Stimulated activated CD8-positive, alpha-beta memory T cell treated with anti-CD3 and anti-CD28 coated beads, Interleukin-12 subunit alpha, Interleukin-12 subunit beta, amount 100 ng/mL, for 24 hours (primary cell): ENCODE measurements at regions not wholly inside any gene's neighbourhood (a gene's known extent, or its start where the extent isn't known, plus 50 kb on each side); places are given as distances from the start of the nearest gene placed in this dataset.
"Not testable (repeated sequence)": the region's sequence is repeated elsewhere in the genome, so short reads cannot be mapped to it uniquely, and the experiment has no call there.

Source experiments
- DNase-seq: peaks from one replicate; pipeline ENCODE4 v3.0.0-alpha.2; 2020; ENCODE audit errors: extremely low read depth

DNA sequence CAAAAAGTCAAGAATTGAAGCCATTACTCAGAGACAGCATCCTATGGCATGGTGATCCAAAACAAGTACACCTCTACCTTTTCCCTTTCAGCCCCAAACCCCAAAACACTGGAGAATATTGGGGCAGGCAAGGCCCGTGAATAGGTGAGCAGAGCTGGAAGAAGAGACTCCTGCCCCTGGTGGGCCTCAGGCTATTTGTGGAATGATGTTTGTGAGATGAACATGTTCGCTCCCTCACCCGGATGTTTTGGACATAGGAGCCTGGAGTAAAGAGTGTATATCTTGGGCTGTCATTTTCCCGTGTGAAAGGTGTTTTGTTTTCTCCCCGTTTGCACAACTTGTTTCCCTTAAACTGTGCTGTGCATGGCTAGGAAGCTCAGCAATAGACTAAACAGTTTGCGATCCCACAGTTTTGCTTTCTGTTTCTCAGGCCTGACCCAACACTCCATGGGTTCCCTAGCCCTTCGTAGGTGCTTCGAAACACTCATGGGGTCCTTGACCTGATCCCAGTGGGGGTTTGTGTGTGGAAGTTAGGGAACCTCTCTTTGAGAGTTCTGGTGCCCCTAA, 136.5 kb upstream of the TNP1 start:
- no peak for DNase-seq

DNA sequence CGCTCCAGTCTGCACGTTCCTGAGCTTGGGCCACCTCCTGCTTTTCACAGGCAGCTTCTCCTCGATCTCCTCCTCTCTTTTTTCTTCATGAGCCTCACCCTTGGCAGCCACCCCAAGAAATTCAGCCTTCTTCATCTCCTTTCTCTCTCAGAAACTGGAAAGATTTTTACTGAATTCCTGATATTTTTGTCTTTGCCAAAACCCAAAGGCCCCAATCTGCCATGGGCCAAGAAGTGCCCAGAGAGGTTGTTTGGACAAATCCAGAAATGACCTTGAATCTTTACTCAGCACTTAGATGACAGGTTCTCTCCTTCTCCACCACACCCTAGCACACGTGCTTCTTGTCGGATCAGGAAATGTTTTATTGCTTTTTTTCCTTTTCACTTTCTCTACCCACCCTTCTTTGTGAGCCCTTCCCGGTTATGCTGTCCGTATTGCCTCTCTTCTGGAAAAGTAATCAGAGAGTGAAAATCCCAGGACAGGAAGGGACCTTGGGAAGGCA, 134.5 kb upstream of the TNP1 start:
- no peak for DNase-seq

DNA sequence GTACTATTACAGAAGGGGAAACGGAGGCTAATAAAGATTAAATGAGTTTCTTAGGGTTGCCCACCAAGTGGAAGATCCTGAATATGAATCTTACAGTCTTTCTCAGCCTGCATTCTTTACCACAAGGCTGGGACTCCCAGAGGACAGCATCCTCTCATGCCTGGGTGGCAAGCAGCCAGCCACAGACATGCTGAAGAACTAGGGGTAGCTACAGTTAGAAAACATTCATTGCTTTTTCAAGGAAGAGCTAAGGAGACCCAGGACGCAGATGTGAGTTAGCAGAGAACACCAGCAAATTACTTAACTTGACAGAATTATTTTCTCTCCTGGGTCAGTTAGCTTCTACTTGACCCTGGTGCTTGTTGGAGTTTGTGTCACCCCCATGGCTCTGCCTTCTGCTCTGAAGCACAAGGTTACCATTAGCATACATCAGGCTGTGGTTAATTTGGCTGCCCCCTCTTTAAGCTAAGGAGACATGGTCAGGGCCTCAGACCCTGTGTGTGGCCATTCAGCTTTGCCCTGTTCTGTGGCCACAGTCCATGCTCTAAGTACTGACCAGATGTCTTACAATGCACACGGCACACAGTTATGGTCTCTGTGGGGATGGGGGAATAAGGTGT, 132.3 kb upstream of the TNP1 start:
- DNase-seq: no peak

DNA sequence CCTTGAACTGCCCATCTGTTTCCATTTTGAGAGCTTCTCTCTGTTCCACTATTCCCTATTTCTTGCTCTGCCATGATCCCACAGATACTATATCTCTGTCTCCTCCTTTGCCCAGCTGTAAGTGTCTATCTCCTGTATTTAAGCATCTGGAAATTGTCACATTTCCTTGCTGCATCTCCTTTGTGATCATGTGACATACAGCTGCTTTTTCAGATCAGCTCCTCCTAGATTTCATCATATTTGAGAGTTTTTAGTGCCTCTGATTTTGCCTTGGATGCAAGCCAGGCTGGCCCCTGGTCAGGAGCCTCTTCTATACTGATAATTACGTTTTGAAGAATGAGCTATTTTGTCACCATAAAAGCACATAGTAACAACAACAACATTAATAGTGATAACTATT, 131.7 kb upstream of the TNP1 start:
- DNase-seq: no peak

DNA sequence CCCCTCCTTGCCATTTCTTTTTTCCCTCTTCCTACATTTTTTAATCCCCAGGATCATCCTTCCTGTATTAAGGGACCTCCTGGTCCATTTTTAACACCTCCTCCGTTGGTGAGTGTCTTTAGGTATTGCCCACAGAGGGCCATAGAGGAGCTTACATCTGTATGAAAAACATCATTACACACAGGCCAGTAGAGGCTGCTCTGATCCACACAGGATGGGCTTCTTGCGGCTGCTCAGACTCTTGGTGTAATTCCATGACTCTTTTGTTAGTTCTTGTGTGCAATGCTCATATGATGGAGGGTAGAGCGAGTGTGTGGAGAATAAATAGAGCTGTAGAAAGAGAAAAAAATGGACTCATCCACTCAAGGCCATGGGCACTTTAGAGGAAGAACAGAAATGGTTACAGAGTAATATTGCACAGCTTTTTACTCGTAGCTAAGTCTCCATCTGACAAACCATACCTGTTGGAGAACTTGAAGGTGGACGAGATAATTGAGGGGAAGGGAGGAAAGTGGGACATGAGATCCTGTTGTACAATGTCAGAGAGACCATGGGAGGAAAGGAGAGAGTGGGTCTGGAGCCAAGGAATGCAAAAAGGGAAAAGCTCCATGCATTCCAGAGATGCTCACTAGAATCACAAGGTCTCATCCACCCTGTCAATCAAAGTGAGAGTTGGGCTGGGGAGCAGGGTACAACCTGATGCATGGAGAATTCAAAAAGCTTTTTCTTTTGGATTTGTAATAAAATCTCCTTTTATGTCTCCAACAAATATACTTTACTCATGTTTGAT, 129.7 kb upstream of the TNP1 start:
- no peak for DNase-seq

DNA sequence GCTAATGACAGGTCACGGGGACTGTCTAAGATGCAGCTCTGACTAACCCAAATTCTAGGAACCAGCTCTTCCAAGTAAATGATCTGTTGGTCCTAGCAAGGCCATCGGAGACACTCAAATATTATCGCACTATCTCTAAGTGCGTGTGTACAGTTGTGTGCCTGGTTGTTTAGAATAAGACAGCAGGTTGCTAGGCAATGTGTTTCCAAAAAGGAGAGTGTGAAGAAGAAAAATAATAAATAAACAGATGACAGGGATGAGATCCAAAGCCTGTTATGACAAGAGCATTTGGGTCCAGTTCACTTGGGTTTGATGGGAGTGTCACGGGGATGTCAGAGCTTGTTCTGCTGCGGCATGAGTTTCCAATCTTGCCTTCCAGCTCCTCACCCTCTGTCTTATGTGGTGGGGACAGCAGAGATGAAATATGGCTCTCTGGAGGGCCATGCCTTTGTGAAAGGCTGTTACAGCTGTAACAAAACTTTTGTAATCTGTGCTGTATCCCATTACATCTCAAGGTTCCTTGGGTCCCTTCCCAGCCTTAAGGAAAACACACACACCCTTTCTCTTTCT, 127.5 kb upstream of the TNP1 start:
- DNase-seq: no peak

DNA sequence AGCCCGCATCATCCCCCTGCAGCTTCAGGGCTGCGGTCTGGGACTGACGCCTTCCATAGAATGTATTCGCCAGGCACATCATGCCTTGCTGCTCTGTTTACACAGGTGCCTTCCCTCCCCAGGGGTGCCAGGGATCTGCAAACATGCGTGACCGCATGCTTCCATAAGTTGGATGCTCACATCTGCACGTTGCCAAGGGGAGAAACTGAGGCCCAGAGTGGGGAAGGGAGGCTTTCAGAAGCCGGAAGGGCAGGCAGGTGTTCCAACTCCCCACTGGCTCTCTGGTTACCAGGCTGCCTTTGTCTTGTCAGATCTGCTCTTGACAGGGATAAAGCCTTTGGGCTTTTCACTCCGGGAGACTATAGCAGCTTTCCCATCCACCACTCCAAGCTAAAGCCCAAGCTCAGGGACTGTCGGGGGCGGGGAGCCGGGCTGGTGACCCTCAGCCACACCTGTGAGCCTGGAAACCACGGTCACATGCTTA, 125.8 kb upstream of the TNP1 start:
- DNase-seq: no peak

DNA sequence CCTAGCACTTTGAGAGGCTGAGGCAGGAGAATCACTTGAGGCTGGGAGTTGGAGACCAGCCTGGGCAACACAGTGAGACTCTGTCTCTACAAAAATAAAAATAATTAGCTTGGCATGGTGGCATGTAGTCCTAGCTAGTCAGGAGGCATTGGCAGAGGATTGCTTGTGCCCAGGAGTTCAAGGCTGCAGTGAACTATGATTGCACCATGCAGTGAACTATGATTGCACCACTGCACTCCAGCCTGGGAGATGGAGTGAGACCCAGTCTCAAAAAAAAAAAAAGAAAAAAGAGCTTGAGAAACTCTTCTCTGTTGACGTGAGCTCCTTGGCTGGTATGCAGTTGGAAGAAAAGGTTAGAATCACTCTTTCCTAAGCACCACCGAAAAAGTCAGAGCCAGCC, 125.1 kb upstream of the TNP1 start:
- DNase-seq: no peak

DNA sequence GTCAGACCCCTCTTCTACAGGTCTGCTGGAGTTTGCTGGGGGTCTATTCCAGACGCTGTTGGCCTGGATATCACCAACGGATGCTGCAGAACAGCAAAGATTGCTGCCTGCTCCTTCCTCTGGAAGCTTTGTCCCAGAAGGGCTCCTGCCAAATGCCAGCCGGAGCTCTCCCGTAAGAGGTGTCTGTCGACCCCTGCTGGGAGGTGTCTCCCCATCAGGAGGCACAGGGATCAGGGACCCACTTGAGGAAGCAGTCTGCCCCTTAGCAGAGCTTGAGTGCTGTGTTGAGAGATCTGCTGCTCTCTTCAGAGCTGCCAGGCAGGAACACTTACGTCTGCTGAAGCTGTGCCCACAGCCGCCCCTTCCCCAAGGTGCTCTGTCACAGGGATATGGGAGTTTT, 122.1 kb upstream of the TNP1 start:
- not testable (repeated sequence) for DNase-seq

DNA sequence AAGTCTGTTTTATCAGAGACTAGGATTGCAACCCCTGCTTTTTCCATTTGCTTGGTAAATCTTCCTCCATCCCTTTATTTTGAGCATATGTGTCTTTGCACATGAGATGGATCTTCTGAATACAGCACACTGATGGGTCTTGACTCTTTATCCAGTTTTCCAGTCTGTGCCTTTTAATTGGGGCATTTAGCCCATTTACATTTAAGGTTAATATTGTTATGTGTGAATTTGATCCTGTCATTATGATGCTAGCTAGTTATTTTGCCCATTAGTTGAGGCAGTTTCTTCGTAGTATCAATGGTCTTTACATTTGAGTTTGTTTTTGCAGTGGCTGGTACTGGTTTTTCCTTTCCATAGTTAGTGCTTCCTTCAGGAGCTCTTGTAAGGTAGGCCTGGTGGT, 120.6 kb upstream of the TNP1 start:
- DNase-seq: not testable (repeated sequence)

DNA sequence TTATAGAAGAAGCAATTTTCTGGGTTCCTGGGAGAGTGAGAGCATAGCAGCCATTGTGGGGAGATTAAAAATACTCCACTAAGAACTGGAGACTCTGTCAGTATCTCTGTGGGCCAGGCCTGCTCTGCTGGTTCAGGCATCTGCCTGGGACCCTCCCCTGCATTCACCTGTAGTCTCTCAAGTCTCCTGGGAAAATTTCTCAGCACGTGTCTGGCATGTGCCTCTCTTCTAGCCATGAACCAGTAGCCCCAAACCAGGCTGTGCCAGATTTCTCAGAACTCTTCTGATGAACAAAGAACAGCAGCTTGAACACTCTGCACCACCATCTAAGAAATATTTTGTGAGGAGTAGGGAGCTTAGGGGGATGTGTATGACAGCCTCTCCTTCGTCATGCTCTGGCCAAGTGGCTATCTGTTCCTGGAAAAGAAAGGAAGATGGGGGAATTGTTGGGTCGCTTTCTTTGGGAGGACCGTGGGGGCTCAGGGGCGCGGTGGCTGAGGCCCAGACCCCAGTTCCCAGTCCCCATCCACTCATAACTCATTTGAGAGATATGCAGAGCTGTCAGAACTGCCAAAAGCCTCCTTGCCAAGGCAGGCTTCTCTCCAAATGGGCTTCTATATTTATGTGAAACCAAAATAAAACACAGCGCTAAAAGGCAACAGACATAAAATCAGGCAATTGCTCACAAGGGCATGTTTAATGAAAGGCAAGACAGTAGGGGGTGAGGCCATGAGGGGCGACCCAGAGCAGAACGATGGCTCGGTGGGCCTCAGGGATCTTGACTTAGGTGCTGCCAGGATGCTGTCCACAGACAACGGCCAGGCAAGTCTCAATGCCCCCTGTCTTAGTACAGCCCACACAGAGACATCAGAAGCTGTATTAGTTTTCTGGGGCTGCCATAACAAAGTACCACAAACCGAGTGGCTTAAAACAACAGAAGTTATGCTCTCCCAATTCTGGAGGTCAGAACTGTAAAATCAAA, 114.7 kb upstream of the TNP1 start:
- no peak for DNase-seq

DNA sequence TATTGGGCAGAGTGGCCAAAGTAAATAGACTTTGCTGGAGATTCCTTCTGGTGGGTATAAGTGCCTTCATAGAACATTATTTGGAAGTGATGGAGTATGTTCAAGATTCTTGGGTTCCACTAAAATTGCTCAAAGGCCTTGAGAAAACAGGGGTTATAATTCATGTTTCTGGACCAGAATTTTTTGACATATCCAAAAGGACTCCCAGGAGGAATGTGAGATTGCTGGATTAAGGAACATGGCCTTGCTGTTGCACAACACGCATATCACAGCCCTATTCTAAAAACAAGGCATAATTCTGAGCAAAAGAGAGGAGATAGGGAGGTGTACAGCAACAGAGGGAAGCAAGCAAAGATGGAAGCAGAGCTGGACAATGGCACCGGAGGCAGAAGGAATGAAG, 111.7 kb upstream of the TNP1 start:
- no peak for DNase-seq

DNA sequence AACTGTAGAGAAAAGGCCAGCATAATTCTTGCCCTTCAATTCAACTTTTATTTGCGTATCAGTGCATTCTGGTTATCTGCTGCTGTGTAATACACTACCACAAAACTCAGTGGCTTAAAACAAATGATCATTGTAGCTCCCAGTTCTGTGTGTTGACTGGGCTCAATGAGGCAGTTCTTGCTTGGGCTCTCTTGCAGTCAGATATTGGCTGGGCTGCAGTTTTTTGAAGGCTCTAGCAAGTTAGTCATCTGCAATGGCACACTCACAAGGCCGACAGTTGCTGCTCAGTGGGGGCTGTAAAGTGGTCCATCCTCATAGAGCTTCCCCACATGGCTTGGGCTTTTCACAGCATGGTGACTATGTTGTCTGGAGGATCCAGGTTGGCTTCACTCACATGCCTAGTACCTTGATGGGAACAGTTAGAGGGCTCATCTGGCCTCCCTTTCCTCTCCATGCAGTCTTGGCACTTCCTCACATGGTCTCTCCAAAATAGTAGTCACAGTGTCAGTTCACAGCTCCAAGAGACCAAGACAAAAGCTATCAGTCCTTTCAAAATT, 110.6 kb upstream of the TNP1 start:
- DNase-seq: no peak

DNA sequence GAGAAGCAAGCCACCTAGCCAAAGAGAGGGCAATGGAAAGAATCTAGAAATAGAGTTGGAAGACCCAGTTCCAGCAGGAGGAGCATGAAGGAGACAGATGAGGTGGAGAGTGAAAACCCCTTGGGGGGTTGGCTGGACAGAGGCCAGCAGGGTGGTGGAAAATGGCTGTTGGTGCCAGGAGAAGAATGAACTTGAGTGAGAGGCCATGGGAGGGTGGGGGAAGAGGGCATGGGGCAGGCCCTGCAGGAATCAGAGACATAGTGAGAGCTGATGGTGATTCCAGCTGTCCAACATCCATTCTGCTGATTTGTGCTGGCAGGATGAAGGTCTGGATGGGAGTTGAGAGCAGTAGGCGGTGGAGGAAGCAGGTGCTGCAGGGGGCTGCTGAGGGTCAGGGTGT, 108.0 kb upstream of the TNP1 start:
- DNase-seq: no peak

DNA sequence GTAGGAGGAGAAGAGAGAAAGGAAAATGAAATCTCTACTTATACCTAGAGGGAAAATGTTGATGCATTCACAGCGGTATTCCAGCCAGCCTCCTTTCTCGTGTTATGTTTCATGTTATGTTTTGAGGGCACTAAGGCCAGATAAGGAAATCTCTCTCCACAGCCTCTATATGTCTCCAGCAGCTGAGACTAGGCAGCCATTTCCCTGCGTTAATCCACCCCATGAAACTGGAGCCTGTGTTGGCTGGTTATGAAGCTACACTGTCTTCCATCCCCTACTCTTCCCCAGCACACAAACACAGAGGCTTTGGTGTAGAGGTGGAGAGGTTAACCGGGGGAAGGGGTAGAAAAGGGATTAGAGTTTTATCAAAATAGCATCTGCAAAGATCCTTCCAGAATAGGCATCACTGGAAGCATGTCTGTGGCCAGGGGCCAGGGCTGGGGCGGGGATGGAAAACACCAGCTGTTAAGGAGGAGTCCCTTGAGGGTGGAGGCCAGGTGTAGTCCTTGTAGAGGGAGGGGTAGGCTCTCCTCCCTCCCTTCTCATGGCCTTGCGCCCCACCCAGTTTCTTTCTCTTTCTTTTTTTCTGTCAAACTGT, 100.9 kb upstream of the TNP1 start:
- no peak for DNase-seq

DNA sequence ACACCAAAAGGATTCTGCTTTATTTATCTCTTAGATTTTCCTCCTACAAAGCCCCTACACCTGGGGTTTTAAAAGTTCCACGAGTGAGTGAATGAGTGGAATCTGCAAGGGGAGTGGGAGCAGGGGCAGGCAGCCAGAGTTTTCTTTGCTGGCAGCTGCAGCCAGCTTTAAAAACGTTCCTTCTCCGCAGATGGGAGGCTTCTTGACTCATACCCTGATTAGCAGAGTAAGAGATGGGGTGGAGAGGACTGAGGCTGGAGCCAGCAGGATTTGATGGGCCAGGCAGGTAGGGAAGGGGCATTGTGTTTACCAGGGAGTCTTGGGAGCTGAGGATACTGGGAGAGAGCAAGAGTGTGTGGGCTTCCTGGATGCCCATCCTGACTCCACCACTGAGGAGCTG, 99.6 kb upstream of the TNP1 start:
- no peak for DNase-seq

DNA sequence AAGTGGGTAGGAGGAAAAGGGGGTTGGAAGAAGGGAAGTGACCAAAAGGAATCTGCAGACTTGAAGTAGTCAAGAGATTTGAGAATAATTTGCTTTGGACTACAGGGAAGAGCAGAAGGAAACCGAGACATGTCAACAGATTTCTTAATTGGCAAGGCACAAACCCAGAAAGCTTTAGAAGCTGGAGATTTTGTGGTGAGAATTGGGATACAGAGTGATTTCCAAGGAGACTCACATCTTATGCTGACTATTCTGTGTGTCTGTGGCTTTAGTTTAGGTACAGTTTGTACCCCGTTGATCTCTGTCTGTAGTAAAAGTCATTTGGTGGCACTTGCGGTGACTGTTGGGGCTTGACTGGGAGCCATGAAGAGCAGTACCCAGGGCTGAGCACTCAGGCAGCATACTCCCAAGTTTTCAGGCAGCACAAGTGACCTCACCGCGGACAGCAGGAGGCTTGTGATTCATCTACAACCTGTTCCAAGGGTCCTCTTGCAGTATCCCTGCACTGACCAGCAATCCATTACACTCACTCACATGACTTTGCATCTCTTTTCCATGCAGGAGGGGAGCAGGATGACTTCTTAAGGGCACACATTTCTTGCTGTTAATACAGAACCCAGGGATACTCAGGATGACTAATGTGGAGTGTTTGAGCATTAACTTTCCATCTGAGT, 97.1 kb upstream of the TNP1 start:
- DNase-seq: no peak

DNA sequence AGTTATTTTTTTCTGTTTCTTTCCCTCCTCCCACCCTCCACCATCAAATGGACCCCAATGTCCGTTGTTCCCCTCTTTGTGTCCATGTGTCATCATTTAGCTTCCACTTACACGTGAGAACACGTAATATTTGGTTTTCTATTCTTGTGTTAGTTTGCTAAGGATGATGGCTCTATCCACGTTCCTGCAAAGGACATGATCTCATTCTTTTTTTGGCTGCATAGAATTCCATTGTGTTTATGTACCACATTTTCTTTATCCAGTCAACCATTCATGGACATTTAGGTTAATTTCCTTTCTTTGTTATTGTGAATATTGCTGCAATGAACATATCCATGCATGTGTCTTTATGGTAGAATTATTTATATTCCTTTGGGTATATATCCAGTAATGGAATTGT, 91.3 kb upstream of the TNP1 start:
- no peak for DNase-seq

DNA sequence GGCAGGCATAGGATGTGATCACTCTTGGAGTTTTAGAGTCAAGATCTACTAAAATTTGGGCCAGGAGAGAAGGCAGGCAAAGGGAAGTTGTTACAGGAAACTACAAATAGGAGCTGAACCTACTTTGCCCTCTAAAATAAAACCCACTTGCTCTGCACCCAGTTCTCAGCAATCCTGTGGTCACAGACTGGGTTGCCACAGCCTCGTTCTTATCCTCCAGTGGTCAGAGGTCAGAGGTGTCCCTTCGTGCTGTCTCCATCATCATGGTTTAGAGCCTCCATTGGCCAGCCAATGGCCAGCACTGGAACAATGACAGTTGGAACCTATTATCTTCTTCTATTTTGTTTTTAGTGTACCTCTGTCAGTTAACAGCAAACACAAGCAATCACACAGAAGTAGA, 90.7 kb upstream of the TNP1 start:
- no peak for DNase-seq

DNA sequence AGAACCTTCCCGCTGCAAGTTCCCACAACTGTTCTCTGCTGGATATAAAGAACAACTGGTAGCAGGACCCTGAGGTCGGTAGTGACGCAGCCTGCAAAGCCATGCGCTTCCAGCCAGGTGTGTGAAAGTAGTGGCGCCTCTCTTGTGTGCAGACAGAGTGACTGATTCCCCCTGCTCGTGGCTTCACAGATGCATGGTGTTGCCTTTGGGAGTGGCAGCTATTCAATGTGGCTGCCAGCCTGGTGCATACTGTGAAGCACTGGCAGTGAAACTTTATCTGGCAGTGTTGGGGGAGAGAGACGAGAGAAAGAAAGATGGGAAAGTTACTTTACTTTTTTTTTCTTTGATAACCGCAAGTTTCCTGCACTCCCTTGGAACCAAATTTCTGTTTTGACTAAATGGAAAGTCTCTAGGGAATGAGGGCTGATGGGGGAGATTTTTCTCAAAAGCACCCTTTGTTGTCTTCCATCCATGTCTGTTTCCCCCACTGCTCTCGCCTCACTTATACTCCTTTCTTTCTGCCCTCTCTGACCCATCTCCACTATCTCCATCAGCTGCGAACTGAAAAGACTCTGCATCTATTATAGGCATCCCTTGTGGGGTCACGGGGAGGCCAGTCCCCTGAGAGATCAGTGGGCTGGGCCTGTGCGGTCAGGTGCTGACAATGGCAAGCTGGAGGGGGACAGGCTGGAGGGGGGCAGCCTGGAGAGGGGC, 90.0 kb upstream of the TNP1 start:
- DNase-seq: no peak
